ENCODE measurements at regions not wholly inside any gene's neighbourhood (a gene's known extent, or its start where the extent isn't known, plus 50 kb on each side); places are given as distances from the start of the nearest gene placed in this dataset.
A peak's percentile ranks its signal among the peaks of the same experiment; 100 is the strongest.
"Not testable (repeated sequence)": the region's sequence is repeated elsewhere in the genome, so short reads cannot be mapped to it uniquely, and the experiment has no call there.

DNA sequence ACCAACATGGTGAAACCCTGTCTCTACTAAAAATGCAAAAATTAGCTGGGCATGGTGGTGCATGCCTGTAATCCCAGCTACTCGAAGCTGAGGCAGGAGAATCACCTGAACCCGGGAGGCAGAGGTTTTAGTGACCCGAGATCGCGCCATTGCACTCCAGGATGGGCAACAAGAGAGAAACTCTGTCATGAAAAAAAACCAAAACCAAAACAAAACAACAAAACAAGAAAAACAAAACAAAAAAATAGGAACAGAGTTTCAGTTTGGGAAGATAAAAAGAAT is 488.8 kb downstream of the SIPA1L2 start:
- TF ChIP-seq POLR2AphosphoS5 (IDR thresholded peaks at IDR 0.05; ENCODE audit: low read depth, low read length) (peak; percentile 89), POLR2A (IDR thresholded peaks at IDR 0.05; ENCODE audit: control extremely low read depth in 1 of 2, low read depth in 2 of 2, low read length in 2 of 2) (peak; percentile 45 to 60; a peak in 2 of 3 replicates)

More for the DNA sequence above, 488.8 kb downstream of the SIPA1L2 start:
- H3K27ac ChIP-seq (ENCODE audit: low read depth, low read length); H3K23ac ChIP-seq (ENCODE audit: insufficient read length); H3K9me3 ChIP-seq (ENCODE audit: insufficient read depth in 2 of 2, low read depth in 1 of 2, low read length in 1 of 2); H2AK5ac ChIP-seq (ENCODE audit: low read depth, low read length); H3K79me1 ChIP-seq (ENCODE audit: low read depth, low read length); H3K4ac ChIP-seq (replicated peaks; ENCODE audit: insufficient read length, low read depth, low read length); H3K4me3 ChIP-seq (ENCODE audit: extremely low read depth in 1 of 4, insufficient read depth in 2 of 4, low read depth in 3 of 4, low read length in 4 of 4); H3K14ac ChIP-seq (ENCODE audit: insufficient read length); H3K23me2 ChIP-seq (ENCODE audit: low read depth, low read length); H2BK20ac ChIP-seq (ENCODE audit: low read length); H3K18ac ChIP-seq (ENCODE audit: extremely low read depth, low read length); H3K56ac ChIP-seq (replicated peaks; ENCODE audit: insufficient read length, low read depth, low read length); H2BK12ac ChIP-seq (ENCODE audit: low read depth, low read length); H2BK120ac ChIP-seq (replicated peaks; ENCODE audit: low read depth, low read length); H2BK5ac ChIP-seq (ENCODE audit: low read depth, low read length); CTCF ChIA-PET (ENCODE audit: partially characterized antibody); H4K5ac ChIP-seq (ENCODE audit: insufficient read length, low read depth, low read length); H3K27me3 ChIP-seq (replicated peaks in 1 of 4; ENCODE audit: control insufficient read depth in 3 of 4, extremely low read depth in 1 of 4, insufficient read depth in 3 of 4, low read length in 3 of 4); H2BK15ac ChIP-seq (ENCODE audit: low read length); H4K91ac ChIP-seq (replicated peaks; ENCODE audit: insufficient read length, low read length); H3K9ac ChIP-seq (replicated peaks in 1 of 4; ENCODE audit: extremely low read depth in 1 of 4, low read depth in 3 of 4, low read length in 3 of 4); H4K8ac ChIP-seq (ENCODE audit: extremely low read depth, insufficient read depth, low read length); FAIRE-seq; H3K4me2 ChIP-seq (ENCODE audit: insufficient read depth in 1 of 2, low read depth in 2 of 2, low read length in 2 of 2); H2AFZ ChIP-seq (ENCODE audit: low read length); DNase-seq (ENCODE audit: low read depth in 1 of 2, low spot score in 2 of 2): not testable (repeated sequence)
- Histone ChIP-seq H4K20me1 (replicated peaks in 1 of 2; ENCODE audit: control insufficient read depth in 1 of 2, insufficient read depth in 2 of 2, low read length in 2 of 2) (peaks cover 9 to 25% of the 10 kb centered on the region in 2 experiments), H3K4me1 (replicated peaks in 1 of 4; ENCODE audit: control insufficient read depth in 3 of 4, insufficient read depth in 4 of 4, low read length in 3 of 4) (peaks cover 0 to 17% (median 9%) of the 10 kb centered on the region in 4 experiments; a peak in 4 of 7 replicates), H3K79me2 (ENCODE audit: control insufficient read depth in 1 of 2, insufficient read depth in 2 of 2, low read length in 2 of 2) (peaks cover 0 to 17% of the 10 kb centered on the region in 2 experiments; a peak in 1 of 4 replicates), H3K36me3 (ENCODE audit: control insufficient read depth in 2 of 4, insufficient read depth in 4 of 4, low read length in 3 of 4) (peaks cover 0 to 47% (median 24%) of the 10 kb centered on the region in 4 experiments; a peak in 7 of 8 replicates)
- WGBS, 2 experiments (ENCODE audit: extremely low coverage in 1 of 2, insufficient coverage in 1 of 2, insufficient read length in 1 of 2, insufficient replicate concordance in 2 of 2, low coverage in 1 of 2, low lambda C conversion rate in 2 of 2, missing lambda C conversion rate in 1 of 2), result 88% methylated on average over 5 of the region's 5 CpGs; no CpG with 5 or more reads in 1 of the 2 experiments
- POLR2A ChIA-PET (ENCODE audit: partially characterized antibody), result interaction anchor here (1.3 kb wide), 1 partner anchor 10 kb away, joined by 3 read pairs; no protein-coding TSS in a partner anchor

Data from H1 (cell line).